H1 (cell line): ENCODE measurements at regions not wholly inside any gene's neighbourhood (a gene's known extent, or its start where the extent isn't known, plus 50 kb on each side); places are given as distances from the start of the nearest gene placed in this dataset.

Experiments used
- CTCF ChIA-PET: fragments of 300-600 bp; sonication (Branson Sonifier 250); formaldehyde crosslinking; loops from one replicate; lab custom pipeline; 2021; ENCODE audit not compliant: partially characterized antibody; lab: Charles Lee
- POLR2A ChIA-PET: fragments of 300-600 bp; sonication (Branson Sonifier 250); formaldehyde crosslinking; loops from one replicate; lab custom pipeline; 2021; ENCODE audit warnings: inconsistent platforms; ENCODE audit not compliant: partially characterized antibody; lab: Charles Lee
- DNase-seq, 2 experiments: peaks; one replicate each; pipeline versions ENCODE4 v3.0.0 to v3.0.0-alpha.2; 2010 to 2022; ENCODE audit warnings: low spot score in 2 of 2, low read depth in 1 of 2, mixed read lengths in 1 of 2
- FAIRE-seq: peaks from 2 replicates; lab custom pipeline; 2011; peaks lifted over from hg19 to GRCh38; lab: Jason Lieb, UNC
- H2AFZ ChIP-seq: 2 replicates; pipeline ENCODE4 v1.8.1; 2012; ENCODE audit warnings: low read length, inconsistent platforms
- H2AK5ac ChIP-seq: 2 replicates; pipeline ENCODE4 v1.6.1; 2013; ENCODE audit warnings: low read depth, low read length
- H2BK120ac ChIP-seq: replicated peaks from 2 replicates; pipeline ENCODE3; 2013; ENCODE audit warnings: low read depth, low read length, inconsistent platforms
- H2BK12ac ChIP-seq: 2 replicates; pipeline ENCODE4 v1.6.1; 2013; ENCODE audit warnings: low read depth, low read length
- H2BK15ac ChIP-seq: 2 replicates; pipeline ENCODE4 v1.6.1; 2013; ENCODE audit warnings: low read length
- H2BK20ac ChIP-seq: 2 replicates; pipeline ENCODE4 v1.6.1; 2013; ENCODE audit warnings: low read length
- H2BK5ac ChIP-seq: 2 replicates; pipeline ENCODE4 v1.6.1; 2013; ENCODE audit warnings: low read depth, low read length
- H3K14ac ChIP-seq: 2 replicates; pipeline ENCODE4 v1.6.1; 2013; ENCODE audit warnings: inconsistent platforms; ENCODE audit not compliant: insufficient read length
- H3K18ac ChIP-seq: 2 replicates; pipeline ENCODE4 v1.6.1; 2013; ENCODE audit warnings: low read length; ENCODE audit errors: extremely low read depth
- H3K23ac ChIP-seq: 2 replicates; pipeline ENCODE4 v1.6.1; 2013; ENCODE audit warnings: inconsistent platforms; ENCODE audit not compliant: insufficient read length
- H3K23me2 ChIP-seq: 2 replicates; pipeline ENCODE4 v1.6.1; 2013; ENCODE audit warnings: low read depth, low read length
- H3K27ac ChIP-seq: 2 replicates; pipeline ENCODE4 v1.6.1; 2011; ENCODE audit warnings: low read depth, low read length, inconsistent platforms
- H3K27me3 ChIP-seq, 4 experiments: replicated peaks in 1 of 4; 1 replicate in 1 of 4; 2 replicates in 3 of 4; pipeline versions ENCODE4 v1.6.1 to v1.8.1; 2011 to 2013; ENCODE audit warnings: low read length in 3 of 4, mild to moderate bottlenecking in 3 of 4, inconsistent platforms in 2 of 4, mixed read lengths in 2 of 4, moderate library complexity in 1 of 4; ENCODE audit not compliant: control insufficient read depth in 3 of 4, insufficient read depth in 3 of 4; ENCODE audit errors: extremely low read depth in 1 of 4
- H3K36me3 ChIP-seq, 4 experiments: 2 replicates each; pipeline versions ENCODE4 v1.6.1 to v1.8.1; 2011 to 2013; ENCODE audit warnings: mild to moderate bottlenecking in 4 of 4, low read length in 3 of 4, moderate library complexity in 2 of 4, control low read depth in 1 of 4, inconsistent platforms in 1 of 4; ENCODE audit not compliant: insufficient read depth in 4 of 4, control insufficient read depth in 2 of 4
- H3K4ac ChIP-seq: replicated peaks from 2 replicates; pipeline ENCODE3; 2013; ENCODE audit warnings: low read length, low read depth, mixed read lengths, inconsistent platforms; ENCODE audit not compliant: insufficient read length
- H3K4me1 ChIP-seq, 4 experiments: replicated peaks in 1 of 4; 1 replicate in 1 of 4; 2 replicates in 3 of 4; pipeline versions ENCODE4 v1.6.1 to v1.8.1; 2011 to 2013; ENCODE audit warnings: low read length in 3 of 4, inconsistent platforms in 2 of 4, mixed read lengths in 1 of 4; ENCODE audit not compliant: insufficient read depth in 4 of 4, control insufficient read depth in 3 of 4
- H3K4me2 ChIP-seq, 2 experiments: 2 replicates each; pipeline versions ENCODE4 v1.6.1 to v1.8.1; 2011 to 2013; ENCODE audit warnings: low read depth in 2 of 2, low read length in 2 of 2, control low read depth in 1 of 2, inconsistent platforms in 1 of 2, mild to moderate bottlenecking in 1 of 2; ENCODE audit not compliant: insufficient read depth in 1 of 2
- H3K4me3 ChIP-seq, 4 experiments: fragments of 200-600, 300-600 bp in 1 of 4; sonication (generic), shearing (Covaris generic), sonication (Bioruptor Twin) in 1 of 4; 2 replicates each; pipeline versions ENCODE4 v1.5.1 to v1.8.1; 2011 to 2016; ENCODE audit warnings: low read length in 4 of 4, low read depth in 3 of 4, control low read depth in 2 of 4, inconsistent platforms in 2 of 4, mild to moderate bottlenecking in 2 of 4, mixed read lengths in 1 of 4, moderate library complexity in 1 of 4; ENCODE audit not compliant: insufficient read depth in 2 of 4; ENCODE audit errors: extremely low read depth in 1 of 4
- H3K56ac ChIP-seq: replicated peaks from 2 replicates; pipeline ENCODE3; 2013; ENCODE audit warnings: low read depth, mild to moderate bottlenecking, mixed read lengths, low read length, inconsistent platforms; ENCODE audit not compliant: insufficient read length
- H3K79me1 ChIP-seq: 2 replicates; pipeline ENCODE4 v1.6.1; 2013; ENCODE audit warnings: low read depth, low read length, control low read depth
- H3K79me2 ChIP-seq, 2 experiments: 2 replicates each; pipeline versions ENCODE4 v1.6.1 to v1.8.1; 2012 to 2013; ENCODE audit warnings: low read length in 2 of 2, mild to moderate bottlenecking in 2 of 2, inconsistent platforms in 1 of 2; ENCODE audit not compliant: insufficient read depth in 2 of 2, control insufficient read depth in 1 of 2
- H3K9ac ChIP-seq, 4 experiments: replicated peaks in 1 of 4; 1 replicate in 1 of 4; 2 replicates in 3 of 4; pipeline versions ENCODE4 v1.6.1 to v1.8.1; 2011 to 2013; ENCODE audit warnings: low read depth in 3 of 4, low read length in 3 of 4, control low read depth in 2 of 4, mild to moderate bottlenecking in 2 of 4, moderate library complexity in 2 of 4, inconsistent platforms in 1 of 4; ENCODE audit errors: extremely low read depth in 1 of 4
- H3K9me3 ChIP-seq, 2 experiments: 2 replicates each; pipeline versions ENCODE4 v1.6.1 to v1.8.1; 2012 to 2013; ENCODE audit warnings: mild to moderate bottlenecking in 2 of 2, moderate library complexity in 2 of 2, control low read depth in 1 of 2, inconsistent platforms in 1 of 2, low read depth in 1 of 2, low read length in 1 of 2, mixed read lengths in 1 of 2; ENCODE audit not compliant: insufficient read depth in 2 of 2
- H4K20me1 ChIP-seq, 2 experiments: replicated peaks in 1 of 2; 2 replicates each; pipeline versions ENCODE3 to v1.8.1; 2011 to 2013; ENCODE audit warnings: inconsistent platforms in 2 of 2, low read length in 2 of 2, mild to moderate bottlenecking in 1 of 2; ENCODE audit not compliant: insufficient read depth in 2 of 2, control insufficient read depth in 1 of 2
- H4K5ac ChIP-seq: 2 replicates; pipeline ENCODE4 v1.6.1; 2013; ENCODE audit warnings: low read length, low read depth, mixed read lengths, inconsistent platforms; ENCODE audit not compliant: insufficient read length
- H4K8ac ChIP-seq: 2 replicates; pipeline ENCODE4 v1.8.0; 2013; ENCODE audit warnings: mild to moderate bottlenecking, moderate library complexity, low read length, inconsistent platforms; ENCODE audit not compliant: insufficient read depth; ENCODE audit errors: extremely low read depth
- H4K91ac ChIP-seq: replicated peaks from 2 replicates; pipeline ENCODE3; 2013; ENCODE audit warnings: low read length, mixed read lengths, inconsistent platforms; ENCODE audit not compliant: insufficient read length
- CBX5 ChIP-seq: fragments of 300-800, 300-1000 bp; sonication (generic); IDR thresholded peaks from 2 replicates; pipeline ENCODE4 v1.7.1; 2016; ENCODE audit warnings: antibody characterized with exemption, low read length, low read depth
- FOSL1 ChIP-seq: IDR thresholded peaks from 2 replicates; pipeline ENCODE4 v1.6.1; 2011; ENCODE audit warnings: mild to moderate bottlenecking, low read depth, low read length, moderate library complexity; ENCODE audit not compliant: insufficient read depth
- GTF2F1 ChIP-seq: IDR thresholded peaks from 2 replicates; pipeline ENCODE4 v1.6.1; 2012; ENCODE audit warnings: low read depth, low read length, improper control_type of control experiment, borderline replicate concordance
- KDM1A ChIP-seq: fragments of 200-600, 300-600 bp; sonication (generic); IDR thresholded peaks from 2 replicates; pipeline ENCODE4 v1.7.1; 2016; ENCODE audit warnings: mild to moderate bottlenecking, low read length, borderline replicate concordance
- MAFK ChIP-seq: IDR thresholded peaks from 2 replicates; pipeline ENCODE4 v1.6.1; 2012; ENCODE audit warnings: low read depth, mild to moderate bottlenecking, improper control_type of control experiment, low read length
- TAF7 ChIP-seq: optimal IDR thresholded peaks from 2 replicates; pipeline ENCODE3; 2011; ENCODE audit warnings: low read depth, mild to moderate bottlenecking, inconsistent platforms, low read length, moderate library complexity, borderline replicate concordance
- whole genome bisulfite sequencing, 2 experiments: shearing (Covaris generic) in 1 of 2; methylation state at CpG; one replicate each; pipeline versions ENCODE4 v1.1.6 to v1.1.7; 2013 to 2015; ENCODE audit warnings: low lambda C conversion rate in 2 of 2, mixed read lengths in 2 of 2, inconsistent platforms in 1 of 2, low coverage in 1 of 2, missing lambda C conversion rate in 1 of 2; ENCODE audit not compliant: insufficient replicate concordance in 2 of 2, insufficient coverage in 1 of 2, insufficient read length in 1 of 2; ENCODE audit errors: extremely low coverage in 1 of 2, missing lambda C conversion rate in 1 of 2; 5-methylcytosine and 5-hydroxymethylcytosine counted together

DNA sequence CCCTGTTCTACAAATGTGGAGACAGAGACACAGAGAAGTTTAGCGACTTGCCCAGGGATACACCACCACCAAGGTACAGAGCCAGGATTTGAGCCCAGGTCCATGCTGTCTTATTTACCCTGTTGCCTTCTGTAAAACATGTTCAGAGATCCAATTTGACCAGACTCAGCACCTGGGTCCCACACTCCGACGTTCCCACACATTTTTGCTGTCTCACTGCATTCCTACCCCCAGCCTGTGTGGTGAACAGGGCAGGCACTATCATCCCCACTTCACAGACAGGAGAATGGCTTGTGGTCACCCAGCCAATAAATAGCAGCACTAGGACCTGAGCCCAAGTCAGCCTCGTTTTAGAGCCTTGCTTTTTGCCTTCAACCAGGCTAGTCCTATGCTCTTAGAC lies 102.8 kb downstream of the PJA1 start:
- Histone ChIP-seq H3K36me3 (no peaks in the 10 kb centered on the region), H4K91ac (no peak overlapping the region), H3K9ac (no peak overlapping the region), H3K4me3 (no peak overlapping the region), H4K20me1 (no peaks in the 10 kb centered on the region), H4K8ac (no peak overlapping the region), H2BK20ac (no peak overlapping the region), H2BK5ac (no peak overlapping the region), H3K14ac (no peak overlapping the region), H4K5ac (no peak overlapping the region), H3K79me1 (no peaks in the 10 kb centered on the region), H3K27ac (no peak overlapping the region), H2BK120ac (no peak overlapping the region), H2AFZ (no peak overlapping the region), H2BK12ac (no peak overlapping the region), H3K9me3 (no peaks in the 10 kb centered on the region), H3K23ac (no peak overlapping the region), H3K79me2 (no peaks in the 10 kb centered on the region), H3K18ac (no peak overlapping the region), H2AK5ac (no peak overlapping the region), H2BK15ac (no peak overlapping the region), H3K4me2 (no peak overlapping the region), H3K23me2 (no peaks in the 10 kb centered on the region), H3K56ac (no peak overlapping the region), H3K4me1 (no peaks in the 10 kb centered on the region), H3K4ac (no peak overlapping the region), H3K27me3 (no peaks in the 10 kb centered on the region)
- DNase-seq: peak in 1 of 2 experiments; percentile 11
- TF ChIP-seq GTF2F1 (no peak), TAF7 (no peak), CBX5 (no peak), MAFK (no peak), FOSL1 (no peak), KDM1A (no peak)
- FAIRE-seq: no peak
- WGBS, 2 experiments: 82% methylated on average over 3 of the region's 4 CpGs; no CpG with 5 or more reads in 1 of the 2 experiments
- CTCF ChIA-PET: interaction anchor here (1.0 to 2.0 kb wide), 4 partner anchors 45 to 240 kb away, joined by 3 to 10 read pairs (median 4); no protein-coding TSS in a partner anchor
- POLR2A ChIA-PET: no interaction called here
